B cell (primary cell): ENCODE measurements at regions not wholly inside any gene's neighbourhood (a gene's known extent, or its start where the extent isn't known, plus 50 kb on each side); places are given as distances from the start of the nearest gene placed in this dataset.
A peak's percentile ranks its signal among the peaks of the same experiment; 100 is the strongest.

Source experiments
- ATAC-seq: fragments of 200-7000 bp; cut with Tn5 transposase; one replicate; pipeline ENCODE4 v1.10.0; 2021; ENCODE audit warnings: low read depth, mild to moderate bottlenecking, moderate number of reproducible peaks, moderate library complexity
- CTCF ChIA-PET: fragments of 350-600 bp; sonication (Branson Sonifier 250); formaldehyde crosslinking; loops from one replicate; lab custom pipeline; 2021; ENCODE audit warnings: antibody characterized with exemption, inconsistent platforms; lab: Charles Lee
- POLR2A ChIA-PET: fragments of 350-600 bp; sonication (Branson Sonifier 250); formaldehyde crosslinking; loops from one replicate; lab custom pipeline; 2021; ENCODE audit warnings: antibody characterized with exemption; lab: Charles Lee
- DNase-seq: peaks from one replicate; pipeline ENCODE4 v3.0.0; 2013
- H2AFZ ChIP-seq: 2 replicates; pipeline ENCODE4 v1.6.1; 2012; ENCODE audit warnings: mild to moderate bottlenecking, low read depth, low read length; ENCODE audit not compliant: insufficient read depth, poor library complexity, severe bottlenecking
- H3K27ac ChIP-seq, 2 donors: 1 replicate in 1 of 2; 2 replicates in 1 of 2; pipeline ENCODE4 v1.5.1; 2012 to 2013; ENCODE audit warnings: low read length in 2 of 2, mild to moderate bottlenecking in 2 of 2, moderate library complexity in 1 of 2
- H3K27me3 ChIP-seq, 4 experiments: fragments of 200-600 bp in 1 of 4; sonication (generic) in 1 of 4; replicated peaks in 1 of 4; 1 replicate in 2 of 4; 2 replicates in 2 of 4; pipeline versions ENCODE4 v1.6.1 to v1.7.0; 2013 to 2016; ENCODE audit warnings: low read length in 3 of 4, mild to moderate bottlenecking in 2 of 4, mixed read lengths in 1 of 4, moderate library complexity in 1 of 4; ENCODE audit not compliant: insufficient read depth in 4 of 4, control insufficient read depth in 3 of 4; ENCODE audit errors: control extremely low read depth in 1 of 4
- H3K36me3 ChIP-seq, 2 experiments: replicated peaks in 1 of 2; 1 replicate in 1 of 2; 2 replicates in 1 of 2; pipeline versions ENCODE4 v1.6.1 to v1.7.1; 2013; ENCODE audit warnings: low read length in 1 of 2; ENCODE audit not compliant: insufficient read depth in 2 of 2, control insufficient read depth in 1 of 2; ENCODE audit errors: control extremely low read depth in 1 of 2, extremely low read depth in 1 of 2
- H3K4me1 ChIP-seq, 2 donors: fragments of 200-600 bp in 1 of 2; sonication (generic) in 1 of 2; 1 replicate in 1 of 2; 2 replicates in 1 of 2; pipeline versions ENCODE4 v1.5.1 to v1.6.1; 2013 to 2017; ENCODE audit warnings: low read length in 2 of 2; ENCODE audit not compliant: control insufficient read depth in 2 of 2, insufficient read depth in 2 of 2
- H3K4me2 ChIP-seq: replicated peaks from 2 replicates; pipeline ENCODE3; 2012; ENCODE audit warnings: mild to moderate bottlenecking, low read depth, low read length; ENCODE audit not compliant: poor library complexity, severe bottlenecking
- H3K4me3 ChIP-seq, 5 experiments: fragments of 200-600 bp in 1 of 5; sonication (generic) in 1 of 5; 1 replicate in 3 of 5; 2 replicates in 2 of 5; pipeline versions ENCODE4 v1.5.1 to v1.7.0; 2011 to 2016; ENCODE audit warnings: low read length in 4 of 5, mild to moderate bottlenecking in 4 of 5, low read depth in 2 of 5, control low read depth in 1 of 5, moderate library complexity in 1 of 5; ENCODE audit not compliant: insufficient read depth in 1 of 5; ENCODE audit errors: control extremely low read depth in 1 of 5, extremely low read depth in 1 of 5
- H3K79me2 ChIP-seq: fragments of 200-600 bp; sonication (generic); one replicate; pipeline ENCODE4 v1.6.0; 2016; ENCODE audit warnings: low read length; ENCODE audit not compliant: control insufficient read depth, insufficient read depth
- H3K9ac ChIP-seq: fragments of 200-600 bp; sonication (generic); 2 replicates; pipeline ENCODE4 v1.6.1; 2017; ENCODE audit warnings: mild to moderate bottlenecking, low read length, moderate library complexity
- H3K9me3 ChIP-seq, 3 donors: one replicate each; pipeline versions ENCODE4 v1.6.1 to v1.7.1; 2013; ENCODE audit warnings: low read length in 2 of 3; ENCODE audit not compliant: control insufficient read depth in 2 of 3, insufficient read depth in 1 of 3; ENCODE audit errors: control extremely low read depth in 1 of 3
- H4K20me1 ChIP-seq: 2 replicates; pipeline ENCODE4 v1.6.0; 2012; ENCODE audit warnings: mild to moderate bottlenecking, low read length; ENCODE audit not compliant: insufficient read depth, control insufficient read depth, poor library complexity, severe bottlenecking
- H3K27ac Mint-ChIP-seq: one replicate; pipeline ENCODE4 v1.8.0; 2021; ENCODE audit warnings: mixed read lengths
- H3K27me3 Mint-ChIP-seq: one replicate; pipeline ENCODE4 v1.8.0; 2021; ENCODE audit warnings: mixed read lengths
- H3K4me1 Mint-ChIP-seq: one replicate; pipeline ENCODE4 v1.8.0; 2021; ENCODE audit warnings: mixed read lengths
- H3K4me3 Mint-ChIP-seq: one replicate; pipeline ENCODE4 v1.8.0; 2021; ENCODE audit warnings: mixed read lengths
- H3K9me3 Mint-ChIP-seq: one replicate; pipeline ENCODE4 v1.8.0; 2022; ENCODE audit warnings: mixed read lengths; ENCODE audit not compliant: insufficient read depth
- EZH2 ChIP-seq: IDR thresholded peaks from 2 replicates; pipeline ENCODE4 v1.6.1; 2012; ENCODE audit warnings: borderline replicate concordance, low read depth, mild to moderate bottlenecking, moderate library complexity, low read length; ENCODE audit not compliant: insufficient read depth, poor library complexity, severe bottlenecking
- WGBS: methylation state at CpG from one replicate; pipeline ENCODE4 v1.1.5; 2013; ENCODE audit warnings: missing lambda C conversion rate; ENCODE audit not compliant: insufficient coverage; 5-methylcytosine and 5-hydroxymethylcytosine counted together
- intact Hi-C: fragments of 100-400 bp; cut with micrococcal nuclease; formaldehyde crosslinking; loops from one replicate; pipeline ENCODE4 v1.10.0; 2022
- TF ChIP-seq, protein P1 (sequence below): fragments of 200-600 bp; IDR thresholded peaks from one replicate; pipeline ENCODE4 v1.8.0; 2022; ENCODE audit warnings: antibody characterized with exemption, mild to moderate bottlenecking

DNA sequence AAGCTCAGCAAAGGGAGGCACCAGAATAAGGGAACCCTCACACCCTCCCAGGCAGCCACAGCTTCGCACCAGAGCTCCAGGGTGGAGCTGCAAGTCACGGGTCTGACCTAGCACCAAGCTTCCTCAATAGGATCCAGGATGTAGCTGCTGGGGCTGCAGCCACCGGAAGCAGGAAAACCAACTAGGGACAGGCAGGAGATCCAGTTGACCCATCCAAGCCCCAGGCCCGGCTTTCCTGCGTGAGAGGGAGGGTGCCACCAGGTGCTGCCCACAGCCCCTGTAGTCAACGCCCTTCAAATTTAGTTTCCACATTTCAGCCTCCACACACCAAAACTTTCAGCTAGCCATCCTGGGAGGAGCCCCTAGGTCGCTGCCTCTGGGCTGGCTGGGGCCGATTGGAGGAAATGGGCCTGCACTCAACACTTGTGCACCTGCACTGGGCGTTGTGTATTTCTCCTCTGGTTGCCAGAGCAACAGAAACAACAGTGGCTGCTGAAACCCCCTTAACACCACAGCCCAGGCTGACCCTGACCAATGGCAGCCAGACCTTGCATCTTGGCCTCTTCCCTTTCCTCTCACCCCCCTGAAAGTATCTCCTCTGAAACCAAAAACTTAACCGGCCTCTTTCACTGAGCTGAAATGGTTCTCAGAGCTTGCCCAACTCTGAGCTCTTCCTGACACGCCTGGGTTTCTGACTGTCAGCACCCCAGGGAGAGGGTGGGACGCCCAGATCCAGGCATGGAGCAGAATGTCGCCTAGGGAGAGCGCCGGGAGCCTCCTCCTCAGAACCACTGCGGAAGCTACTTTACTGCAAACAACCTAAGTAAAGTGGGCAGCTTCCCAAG lies 226.5 kb upstream of the MAP3K1 start:
- Histone ChIP-seq H3K9me3 (peaks cover 0 to 7% (median 6%) of the 10 kb centered on the region in 3 donors), H3K36me3 (no peaks in the 10 kb centered on the region), H3K79me2 (no peaks in the 10 kb centered on the region), H3K27me3 (no peaks in the 10 kb centered on the region), H2AFZ (peak overlapping the region; percentile 46), H3K4me1 (peaks cover 63 to 67% of the 10 kb centered on the region in 2 donors), H3K4me3 (peak overlapping the region in 3 of 5 experiments; percentile 22 to 41 (median 25)), H3K9ac (peak overlapping the region; percentile 67), H4K20me1 (no peaks in the 10 kb centered on the region), H3K27ac (peak overlapping the region; percentile 99 to 100), H3K4me2 (peak overlapping the region; percentile 74)
- ChIA-PET POLR2A (interaction anchor here (0.6 to 2.3 kb wide), 15 partner anchors 17 to 876 kb away, joined by 3 to 25 read pairs (median 3); no protein-coding TSS in a partner anchor), CTCF (interaction anchor here (0.6 to 2.2 kb wide), 21 partner anchors 16 to 529 kb away, joined by 3 to 22 read pairs (median 5); partner anchors contain the start of gene MAP3K1)
- Mint-ChIP-seq H3K4me3 (peak overlapping the region; percentile 59), H3K27me3 (no peaks in the 10 kb centered on the region), H3K4me1 (peaks cover 77% of the 10 kb centered on the region), H3K9me3 (no peaks in the 10 kb centered on the region), H3K27ac (peak overlapping the region; percentile 96)
- peak; percentile 98 for DNase-seq
- ATAC-seq = peak; percentile 85
- 27% methylated on average over 16 of the region's 16 CpGs for WGBS
- TF ChIP-seq EZH2 = no peak
- TF ChIP-seq, protein P1, sequence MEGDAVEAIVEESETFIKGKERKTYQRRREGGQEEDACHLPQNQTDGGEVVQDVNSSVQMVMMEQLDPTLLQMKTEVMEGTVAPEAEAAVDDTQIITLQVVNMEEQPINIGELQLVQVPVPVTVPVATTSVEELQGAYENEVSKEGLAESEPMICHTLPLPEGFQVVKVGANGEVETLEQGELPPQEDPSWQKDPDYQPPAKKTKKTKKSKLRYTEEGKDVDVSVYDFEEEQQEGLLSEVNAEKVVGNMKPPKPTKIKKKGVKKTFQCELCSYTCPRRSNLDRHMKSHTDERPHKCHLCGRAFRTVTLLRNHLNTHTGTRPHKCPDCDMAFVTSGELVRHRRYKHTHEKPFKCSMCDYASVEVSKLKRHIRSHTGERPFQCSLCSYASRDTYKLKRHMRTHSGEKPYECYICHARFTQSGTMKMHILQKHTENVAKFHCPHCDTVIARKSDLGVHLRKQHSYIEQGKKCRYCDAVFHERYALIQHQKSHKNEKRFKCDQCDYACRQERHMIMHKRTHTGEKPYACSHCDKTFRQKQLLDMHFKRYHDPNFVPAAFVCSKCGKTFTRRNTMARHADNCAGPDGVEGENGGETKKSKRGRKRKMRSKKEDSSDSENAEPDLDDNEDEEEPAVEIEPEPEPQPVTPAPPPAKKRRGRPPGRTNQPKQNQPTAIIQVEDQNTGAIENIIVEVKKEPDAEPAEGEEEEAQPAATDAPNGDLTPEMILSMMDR = no peak
- intact Hi-C loops = loop anchor here (1.0 to 10.0 kb wide), 9 partner anchors 24 to 594 kb away; partner anchors contain the start of gene IL6ST

DNA sequence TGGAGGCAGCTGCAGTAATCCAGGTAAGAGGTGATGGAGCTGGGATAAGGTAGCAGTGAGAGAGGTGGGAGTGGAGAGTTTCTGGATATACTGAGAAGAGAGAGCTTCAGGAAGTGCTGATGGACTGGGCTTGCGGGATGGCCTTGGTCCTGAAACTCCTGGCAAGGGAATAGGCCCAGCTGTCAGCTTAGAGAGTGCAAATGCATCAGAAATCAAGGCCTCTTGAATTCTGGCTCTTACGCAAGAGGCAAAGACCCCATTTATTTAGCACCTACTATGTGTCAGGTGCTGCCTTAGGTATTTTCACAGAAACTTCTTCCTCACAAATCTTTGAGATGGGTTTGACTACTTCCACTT lies 227.2 kb upstream of the MAP3K1 start:
- Histone ChIP-seq H3K27me3 (no peaks in the 10 kb centered on the region), H3K4me1 (peaks cover 63 to 70% of the 10 kb centered on the region in 2 donors), H3K36me3 (no peaks in the 10 kb centered on the region), H3K9ac (peak overlapping the region; percentile 43), H3K79me2 (no peaks in the 10 kb centered on the region), H2AFZ (peak overlapping the region; percentile 46), H3K27ac (peak overlapping the region; percentile 99 to 100), H4K20me1 (no peaks in the 10 kb centered on the region), H3K9me3 (peaks cover 0 to 8% (median 6%) of the 10 kb centered on the region in 3 donors), H3K4me3 (peak overlapping the region in 1 of 5 experiments; percentile 23), H3K4me2 (peak overlapping the region; percentile 74)
- no peaks in the 10 kb centered on the region for H3K9me3 Mint-ChIP-seq
- peak overlapping the region; percentile 96 for H3K27ac Mint-ChIP-seq
- TF ChIP-seq EZH2 = no peak
- TF ChIP-seq, protein P1 = no peak
- ChIA-PET CTCF (interaction anchor here (0.7 to 2.2 kb wide), 8 partner anchors 22 to 317 kb away, joined by 3 to 22 read pairs (median 6); partner anchors contain the start of gene MAP3K1), POLR2A (interaction anchor here (0.6 to 2.3 kb wide), 6 partner anchors 22 to 172 kb away, joined by 3 to 25 read pairs (median 16); no protein-coding TSS in a partner anchor)
- peaks cover 79% of the 10 kb centered on the region for H3K4me1 Mint-ChIP-seq
- no peak for DNase-seq
- WGBS = 100% methylated on average over 1 of the region's 2 CpGs
- H3K4me3 Mint-ChIP-seq = peak overlapping the region; percentile 70
- no peak for ATAC-seq
- no peaks in the 10 kb centered on the region for H3K27me3 Mint-ChIP-seq
- intact Hi-C loops = loop anchor here (1.0 to 10.0 kb wide), 5 partner anchors 23 to 593 kb away; partner anchors contain the start of gene IL6ST
